NT2/D1 (cell line): ENCODE measurements at regions not wholly inside any gene's neighbourhood (a gene's known extent, or its start where the extent isn't known, plus 50 kb on each side); places are given as distances from the start of the nearest gene placed in this dataset.

Experiments used
- SUZ12 ChIP-seq: IDR thresholded peaks from 2 replicates; pipeline ENCODE4 v1.6.1; 2011; ENCODE audit not compliant: insufficient read length, insufficient read depth; ENCODE audit errors: extremely low read depth
- YY1 ChIP-seq: IDR thresholded peaks from 2 replicates; pipeline ENCODE4 v1.6.1; 2011; ENCODE audit not compliant: insufficient read length, insufficient read depth
- ZNF274 ChIP-seq: IDR thresholded peaks from 2 replicates; pipeline ENCODE4 v1.6.1; 2011; ENCODE audit warnings: mild to moderate bottlenecking, low read depth, low read length

GRCh38 chr11:35057926-35058668 lies 80.9 kb upstream of the CD44 start:
- no peak for TF ChIP-seq SUZ12
- no peak for TF ChIP-seq ZNF274
- TF ChIP-seq YY1 = no peak
